Neural cell (in vitro differentiated cells): ENCODE measurements at regions not wholly inside any gene's neighbourhood (a gene's known extent, or its start where the extent isn't known, plus 50 kb on each side); places are given as distances from the start of the nearest gene placed in this dataset.

Source experiments
- H2AFZ ChIP-seq: fragments of 200-600, 300-800 bp; sonication (generic), shearing (Covaris generic); 2 replicates; pipeline ENCODE4 v1.6.0; 2014; ENCODE audit warnings: low read depth, mild to moderate bottlenecking, antibody characterized with exemption, low read length, moderate library complexity
- H3F3A ChIP-seq: fragments of 200-600 bp; shearing (Covaris generic); 2 replicates; pipeline ENCODE4 v1.6.1; 2016; ENCODE audit warnings: mild to moderate bottlenecking, moderate library complexity, mixed read lengths, antibody characterized with exemption, low read length; ENCODE audit not compliant: insufficient read depth, poor library complexity, severe bottlenecking
- H3K27ac ChIP-seq: fragments of 200-600, 300-800 bp; sonication (generic), shearing (Covaris generic); 2 replicates; pipeline ENCODE4 v1.5.1; 2014; ENCODE audit warnings: mild to moderate bottlenecking, low read length, moderate library complexity
- H3K27me3 ChIP-seq: fragments of 300-800, 200-600 bp; sonication (generic), shearing (Covaris generic); 2 replicates; pipeline ENCODE4 v1.6.0; 2014; ENCODE audit warnings: mild to moderate bottlenecking, low read depth, low read length, moderate library complexity; ENCODE audit not compliant: insufficient read depth
- H3K36me3 ChIP-seq: fragments of 300-800, 200-600 bp; sonication (generic), shearing (Covaris generic); 2 replicates; pipeline ENCODE4 v1.5.1; 2014; ENCODE audit warnings: mild to moderate bottlenecking, antibody characterized with exemption, low read length, moderate library complexity; ENCODE audit not compliant: insufficient read depth
- H3K4me2 ChIP-seq: fragments of 300-800, 200-600 bp; sonication (generic), shearing (Covaris generic); 2 replicates; pipeline ENCODE4 v1.6.0; 2014; ENCODE audit warnings: mild to moderate bottlenecking, low read length
- H3K4me3 ChIP-seq: fragments of 300-800, 200-600 bp; sonication (generic), shearing (Covaris generic); 2 replicates; pipeline ENCODE4 v1.5.1; 2014; ENCODE audit warnings: mild to moderate bottlenecking, low read length, moderate library complexity
- H3K79me2 ChIP-seq: fragments of 200-600 bp; shearing (Covaris generic); replicated peaks from 2 replicates; pipeline ENCODE4 v1.6.0; 2014; ENCODE audit warnings: mild to moderate bottlenecking, low read length, moderate library complexity; ENCODE audit not compliant: insufficient read depth
- H3K9ac ChIP-seq: fragments of 300-800, 200-600 bp; sonication (generic), shearing (Covaris generic); 2 replicates; pipeline ENCODE4 v1.6.1; 2016; ENCODE audit warnings: mild to moderate bottlenecking, low read length, mixed read lengths
- H3K9me2 ChIP-seq: fragments of 200-600 bp; shearing (Covaris generic); 2 replicates; pipeline ENCODE4 v1.6.1; 2016; ENCODE audit warnings: mild to moderate bottlenecking, low read length, mixed read lengths; ENCODE audit not compliant: insufficient read depth
- H3K9me3 ChIP-seq: fragments of 200-600, 300-800 bp; sonication (generic), shearing (Covaris generic); 2 replicates; pipeline ENCODE4 v1.6.1; 2016; ENCODE audit warnings: mild to moderate bottlenecking, mixed run types, low read length, moderate library complexity, mixed read lengths
- H4K20me1 ChIP-seq: fragments of 200-600 bp; shearing (Covaris generic); 2 replicates; pipeline ENCODE4 v1.6.1; 2016; ENCODE audit warnings: mild to moderate bottlenecking, mixed run types; ENCODE audit not compliant: insufficient read depth
- CTCF ChIP-seq: fragments of 450-650 bp; IDR thresholded peaks from 2 replicates; pipeline ENCODE4 v1.5.1; 2014; ENCODE audit warnings: antibody characterized with exemption, mild to moderate bottlenecking, moderate library complexity; ENCODE audit not compliant: poor library complexity, severe bottlenecking
- EP300 ChIP-seq: fragments of 450-650 bp; conservative IDR thresholded peaks from 2 replicates; pipeline ENCODE4 v1.6.1; 2014; ENCODE audit warnings: antibody characterized with exemption, mild to moderate bottlenecking, moderate library complexity; ENCODE audit not compliant: poor library complexity, severe bottlenecking
- EZH2 ChIP-seq: fragments of 200-600, 300-800 bp; shearing (Covaris generic), sonication (generic); IDR thresholded peaks from 2 replicates; pipeline ENCODE4 v1.6.1; 2014; ENCODE audit warnings: antibody characterized with exemption, low read length, borderline replicate concordance, mild to moderate bottlenecking; ENCODE audit not compliant: insufficient read depth, poor library complexity, severe bottlenecking
- MXI1 ChIP-seq: fragments of 450-650 bp; conservative IDR thresholded peaks from 2 replicates; pipeline ENCODE4 v1.6.1; 2014; ENCODE audit warnings: antibody characterized with exemption, mild to moderate bottlenecking; ENCODE audit not compliant: poor library complexity, severe bottlenecking
- POLR2AphosphoS5 ChIP-seq: IDR thresholded peaks from 2 replicates; pipeline ENCODE4 v1.6.1; 2012
- RAD21 ChIP-seq: fragments of 450-650 bp; conservative IDR thresholded peaks from 2 replicates; pipeline ENCODE4 v1.6.1; 2014; ENCODE audit warnings: antibody characterized with exemption, mild to moderate bottlenecking, moderate library complexity
- REST ChIP-seq: IDR thresholded peaks from 2 replicates; pipeline ENCODE4 v1.6.1; 2012; ENCODE audit warnings: borderline replicate concordance
- SMC3 ChIP-seq: fragments of 450-650 bp; conservative IDR thresholded peaks from 2 replicates; pipeline ENCODE4 v1.6.1; 2014; ENCODE audit warnings: antibody characterized with exemption, mild to moderate bottlenecking, moderate library complexity; ENCODE audit not compliant: poor library complexity
- TAF1 ChIP-seq: IDR thresholded peaks from 2 replicates; pipeline ENCODE4 v1.6.1; 2012; ENCODE audit warnings: low read depth

DNA sequence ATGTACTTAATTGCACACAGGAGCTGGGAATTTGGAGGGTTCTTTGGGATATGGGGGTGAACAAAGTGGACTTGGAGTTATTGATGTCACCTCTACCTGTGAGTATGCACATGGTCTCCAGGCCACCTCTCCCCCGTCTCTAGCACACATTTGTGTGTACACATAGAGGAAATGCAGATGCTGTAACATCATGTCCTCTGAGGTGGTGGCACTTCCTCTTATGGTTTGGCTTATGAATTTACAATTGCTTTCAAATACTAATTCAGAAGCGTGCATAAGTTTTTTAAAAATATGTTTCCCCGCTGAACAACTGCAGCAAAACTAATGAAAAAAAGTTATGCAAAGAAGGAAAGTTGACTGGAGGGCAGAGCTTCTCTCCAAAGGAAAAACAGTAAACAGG lies 152.0 kb upstream of the TENM4 start:
- H3F3A ChIP-seq, result no peaks in the 10 kb centered on the region

DNA sequence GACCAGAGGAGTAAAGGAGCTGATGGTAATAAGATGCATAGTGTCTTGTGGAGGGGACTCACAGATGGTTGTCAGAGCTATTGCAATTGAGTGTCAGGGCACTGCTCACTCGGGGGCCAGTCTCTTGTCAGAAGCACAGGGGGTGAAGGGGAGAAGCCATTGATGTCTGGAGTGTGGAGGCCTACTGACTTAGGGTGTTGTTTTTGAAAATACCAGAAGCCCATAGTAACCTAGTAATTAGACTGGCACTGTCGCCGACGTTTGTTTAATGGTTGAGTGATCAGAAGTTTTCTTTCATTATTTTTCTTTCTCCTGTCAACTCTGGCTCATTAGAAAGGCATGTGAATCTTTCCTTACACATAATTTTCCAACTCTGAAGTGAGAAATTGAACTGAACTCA lies 151.6 kb upstream of the TENM4 start:
- no peaks in the 10 kb centered on the region for H3K9me3 ChIP-seq
- no peak overlapping the region for H3K4me2 ChIP-seq
- no peak overlapping the region for H3K4me3 ChIP-seq
- H3K27ac ChIP-seq, result peak overlapping the region; percentile 22
- no peaks in the 10 kb centered on the region for H4K20me1 ChIP-seq
- H3K9me2 ChIP-seq, result no peaks in the 10 kb centered on the region
- H3K79me2 ChIP-seq, result no peaks in the 10 kb centered on the region
- no peaks in the 10 kb centered on the region for H3K36me3 ChIP-seq
- no peak overlapping the region for H3K9ac ChIP-seq
- H3K27me3 ChIP-seq, result no peaks in the 10 kb centered on the region
- TF ChIP-seq EP300, result no peak
- no peak for TF ChIP-seq MXI1
- no peaks in the 10 kb centered on the region for H3F3A ChIP-seq
- H2AFZ ChIP-seq, result no peak overlapping the region

More for the DNA sequence above, 152.0 kb upstream of the TENM4 start:
- Histone ChIP-seq H3K27ac (no peak overlapping the region), H3K9ac (no peak overlapping the region), H4K20me1 (no peaks in the 10 kb centered on the region), H3K79me2 (no peaks in the 10 kb centered on the region), H2AFZ (no peak overlapping the region), H3K4me2 (no peak overlapping the region), H3K9me3 (no peaks in the 10 kb centered on the region), H3K36me3 (no peaks in the 10 kb centered on the region), H3K4me3 (no peak overlapping the region), H3K9me2 (no peaks in the 10 kb centered on the region), H3K27me3 (no peaks in the 10 kb centered on the region)
- no peak for TF ChIP-seq POLR2AphosphoS5
- TF ChIP-seq EP300, result no peak
- no peak for TF ChIP-seq CTCF
- no peak for TF ChIP-seq MXI1
- TF ChIP-seq SMC3, result no peak
- TF ChIP-seq REST, result no peak
- TF ChIP-seq EZH2, result no peak
- no peak for TF ChIP-seq RAD21
- no peak for TF ChIP-seq TAF1

DNA sequence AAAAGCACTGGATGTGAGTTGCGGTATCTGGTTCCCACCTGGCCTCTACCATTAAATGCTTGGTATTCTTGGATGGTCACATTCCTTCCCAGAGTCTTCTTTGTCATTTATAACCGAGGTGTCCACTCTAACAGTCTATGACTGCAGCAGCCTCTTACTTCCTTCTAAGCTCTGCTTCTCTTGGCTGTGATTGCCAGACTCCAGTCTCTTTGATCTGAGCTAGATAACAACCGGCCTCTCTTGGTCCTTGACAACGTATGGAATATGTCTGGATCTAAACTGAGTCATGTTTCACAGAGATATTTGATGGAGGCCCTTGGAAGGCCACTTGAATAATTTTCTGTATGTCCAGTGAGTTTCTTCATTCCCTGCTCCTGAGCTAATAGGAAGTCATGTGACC lies 141.6 kb upstream of the TENM4 start:
- no peak for TF ChIP-seq TAF1
- TF ChIP-seq MXI1, result no peak
- no peak for TF ChIP-seq EP300
- TF ChIP-seq EZH2, result no peak
- no peak for TF ChIP-seq RAD21
- TF ChIP-seq SMC3, result no peak
- TF ChIP-seq REST, result no peak
- no peak for TF ChIP-seq CTCF
- TF ChIP-seq POLR2AphosphoS5, result no peak
- H3K9me3 ChIP-seq, result no peaks in the 10 kb centered on the region

More for the DNA sequence above, 141.6 kb upstream of the TENM4 start:
- Histone ChIP-seq H3K4me3 (no peak overlapping the region), H3K27me3 (no peaks in the 10 kb centered on the region), H3K9ac (no peak overlapping the region), H4K20me1 (no peaks in the 10 kb centered on the region), H3F3A (no peaks in the 10 kb centered on the region), H3K4me2 (no peak overlapping the region), H3K36me3 (no peaks in the 10 kb centered on the region), H3K27ac (no peak overlapping the region), H3K9me2 (no peaks in the 10 kb centered on the region), H3K79me2 (no peaks in the 10 kb centered on the region), H2AFZ (no peak overlapping the region)
